ENCODE measurements at regions not wholly inside any gene's neighbourhood (a gene's known extent, or its start where the extent isn't known, plus 50 kb on each side); places are given as distances from the start of the nearest gene placed in this dataset.
"Not testable (repeated sequence)": the region's sequence is repeated elsewhere in the genome, so short reads cannot be mapped to it uniquely, and the experiment has no call there.

DNA sequence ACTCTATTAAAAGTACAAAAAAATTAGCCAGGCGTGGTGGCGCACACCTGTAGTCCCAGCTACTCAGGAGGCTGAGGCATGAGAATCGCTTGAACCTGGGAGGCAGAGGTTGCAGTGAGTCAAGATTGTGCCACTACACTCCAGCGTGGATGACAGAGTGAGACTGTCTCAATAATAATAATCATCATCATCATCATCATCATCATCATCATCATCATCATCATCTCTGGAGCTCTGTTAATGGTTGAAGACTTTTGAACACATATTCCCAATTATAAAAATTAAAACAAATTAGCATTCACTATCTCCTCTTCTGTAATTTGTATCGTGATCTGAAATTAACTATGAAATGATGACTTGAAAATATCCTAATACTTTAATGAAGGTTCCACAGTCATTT is 327.8 kb upstream of the TANK start:
- TF ChIP-seq ESRRG (CRISPR knock-in tag; IDR thresholded peaks at IDR 0.05); ARNTL (CRISPR knock-in tag; IDR thresholded peaks at IDR 0.05; ENCODE audit: borderline replicate concordance, low read depth); GLIS3 (CRISPR knock-in tag; IDR thresholded peaks at IDR 0.05); BACH2 (CRISPR knock-in tag; IDR thresholded peaks at IDR 0.05; ENCODE audit: borderline replicate concordance); SNAI2 (CRISPR knock-in tag; IDR thresholded peaks at IDR 0.05); ZFP3 (CRISPR knock-in tag; IDR thresholded peaks at IDR 0.05): not testable (repeated sequence)
- TF ChIP-seq, protein P1, sequence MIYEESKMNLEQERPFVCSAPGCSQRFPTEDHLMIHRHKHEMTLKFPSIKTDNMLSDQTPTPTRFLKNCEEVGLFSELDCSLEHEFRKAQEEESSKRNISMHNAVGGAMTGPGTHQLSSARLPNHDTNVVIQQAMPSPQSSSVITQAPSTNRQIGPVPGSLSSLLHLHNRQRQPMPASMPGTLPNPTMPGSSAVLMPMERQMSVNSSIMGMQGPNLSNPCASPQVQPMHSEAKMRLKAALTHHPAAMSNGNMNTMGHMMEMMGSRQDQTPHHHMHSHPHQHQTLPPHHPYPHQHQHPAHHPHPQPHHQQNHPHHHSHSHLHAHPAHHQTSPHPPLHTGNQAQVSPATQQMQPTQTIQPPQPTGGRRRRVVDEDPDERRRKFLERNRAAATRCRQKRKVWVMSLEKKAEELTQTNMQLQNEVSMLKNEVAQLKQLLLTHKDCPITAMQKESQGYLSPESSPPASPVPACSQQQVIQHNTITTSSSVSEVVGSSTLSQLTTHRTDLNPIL (CRISPR knock-in tag; IDR thresholded peaks at IDR 0.05; ENCODE audit: low read depth), result not testable (repeated sequence)
- TF ChIP-seq, protein P2, sequence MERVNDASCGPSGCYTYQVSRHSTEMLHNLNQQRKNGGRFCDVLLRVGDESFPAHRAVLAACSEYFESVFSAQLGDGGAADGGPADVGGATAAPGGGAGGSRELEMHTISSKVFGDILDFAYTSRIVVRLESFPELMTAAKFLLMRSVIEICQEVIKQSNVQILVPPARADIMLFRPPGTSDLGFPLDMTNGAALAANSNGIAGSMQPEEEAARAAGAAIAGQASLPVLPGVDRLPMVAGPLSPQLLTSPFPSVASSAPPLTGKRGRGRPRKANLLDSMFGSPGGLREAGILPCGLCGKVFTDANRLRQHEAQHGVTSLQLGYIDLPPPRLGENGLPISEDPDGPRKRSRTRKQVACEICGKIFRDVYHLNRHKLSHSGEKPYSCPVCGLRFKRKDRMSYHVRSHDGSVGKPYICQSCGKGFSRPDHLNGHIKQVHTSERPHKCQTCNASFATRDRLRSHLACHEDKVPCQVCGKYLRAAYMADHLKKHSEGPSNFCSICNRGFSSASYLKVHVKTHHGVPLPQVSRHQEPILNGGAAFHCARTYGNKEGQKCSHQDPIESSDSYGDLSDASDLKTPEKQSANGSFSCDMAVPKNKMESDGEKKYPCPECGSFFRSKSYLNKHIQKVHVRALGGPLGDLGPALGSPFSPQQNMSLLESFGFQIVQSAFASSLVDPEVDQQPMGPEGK (CRISPR knock-in tag; IDR thresholded peaks at IDR 0.05; ENCODE audit: borderline replicate concordance), result not testable (repeated sequence)

All from SK-N-SH treated with all-trans-retinoic acid at 6 μM for 48 hours (cell line).